ENCODE measurements at regions not wholly inside any gene's neighbourhood (a gene's known extent, or its start where the extent isn't known, plus 50 kb on each side); places are given as distances from the start of the nearest gene placed in this dataset.

DNA sequence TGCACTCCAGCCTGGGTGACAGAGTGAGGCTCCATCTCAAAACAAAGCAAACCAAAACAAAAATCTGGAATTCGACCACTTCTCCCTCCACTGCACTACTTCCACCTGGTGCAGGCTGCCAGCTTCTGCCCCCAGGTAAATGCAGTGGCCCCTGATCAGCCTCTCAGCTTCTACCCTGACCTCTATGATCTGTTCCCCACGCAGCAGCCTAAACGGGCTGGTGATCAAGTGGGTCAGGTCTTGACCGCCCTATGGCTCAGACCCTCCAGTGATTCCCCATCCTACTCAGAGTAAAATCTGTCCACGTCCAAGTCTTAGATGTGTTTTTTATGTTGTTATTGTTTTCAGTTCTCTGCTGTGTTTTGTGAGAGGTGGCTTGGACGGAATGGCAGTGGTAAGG is 163.9 kb downstream of the KCTD15 start:
- TF ChIP-seq, protein P1, sequence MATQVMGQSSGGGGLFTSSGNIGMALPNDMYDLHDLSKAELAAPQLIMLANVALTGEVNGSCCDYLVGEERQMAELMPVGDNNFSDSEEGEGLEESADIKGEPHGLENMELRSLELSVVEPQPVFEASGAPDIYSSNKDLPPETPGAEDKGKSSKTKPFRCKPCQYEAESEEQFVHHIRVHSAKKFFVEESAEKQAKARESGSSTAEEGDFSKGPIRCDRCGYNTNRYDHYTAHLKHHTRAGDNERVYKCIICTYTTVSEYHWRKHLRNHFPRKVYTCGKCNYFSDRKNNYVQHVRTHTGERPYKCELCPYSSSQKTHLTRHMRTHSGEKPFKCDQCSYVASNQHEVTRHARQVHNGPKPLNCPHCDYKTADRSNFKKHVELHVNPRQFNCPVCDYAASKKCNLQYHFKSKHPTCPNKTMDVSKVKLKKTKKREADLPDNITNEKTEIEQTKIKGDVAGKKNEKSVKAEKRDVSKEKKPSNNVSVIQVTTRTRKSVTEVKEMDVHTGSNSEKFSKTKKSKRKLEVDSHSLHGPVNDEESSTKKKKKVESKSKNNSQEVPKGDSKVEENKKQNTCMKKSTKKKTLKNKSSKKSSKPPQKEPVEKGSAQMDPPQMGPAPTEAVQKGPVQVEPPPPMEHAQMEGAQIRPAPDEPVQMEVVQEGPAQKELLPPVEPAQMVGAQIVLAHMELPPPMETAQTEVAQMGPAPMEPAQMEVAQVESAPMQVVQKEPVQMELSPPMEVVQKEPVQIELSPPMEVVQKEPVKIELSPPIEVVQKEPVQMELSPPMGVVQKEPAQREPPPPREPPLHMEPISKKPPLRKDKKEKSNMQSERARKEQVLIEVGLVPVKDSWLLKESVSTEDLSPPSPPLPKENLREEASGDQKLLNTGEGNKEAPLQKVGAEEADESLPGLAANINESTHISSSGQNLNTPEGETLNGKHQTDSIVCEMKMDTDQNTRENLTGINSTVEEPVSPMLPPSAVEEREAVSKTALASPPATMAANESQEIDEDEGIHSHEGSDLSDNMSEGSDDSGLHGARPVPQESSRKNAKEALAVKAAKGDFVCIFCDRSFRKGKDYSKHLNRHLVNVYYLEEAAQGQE (IDR thresholded peaks at IDR 0.05; ENCODE audit: insufficient read depth in 1 of 2, low read depth in 2 of 2, low read length in 1 of 2), result no peak
- TF ChIP-seq, protein P2, sequence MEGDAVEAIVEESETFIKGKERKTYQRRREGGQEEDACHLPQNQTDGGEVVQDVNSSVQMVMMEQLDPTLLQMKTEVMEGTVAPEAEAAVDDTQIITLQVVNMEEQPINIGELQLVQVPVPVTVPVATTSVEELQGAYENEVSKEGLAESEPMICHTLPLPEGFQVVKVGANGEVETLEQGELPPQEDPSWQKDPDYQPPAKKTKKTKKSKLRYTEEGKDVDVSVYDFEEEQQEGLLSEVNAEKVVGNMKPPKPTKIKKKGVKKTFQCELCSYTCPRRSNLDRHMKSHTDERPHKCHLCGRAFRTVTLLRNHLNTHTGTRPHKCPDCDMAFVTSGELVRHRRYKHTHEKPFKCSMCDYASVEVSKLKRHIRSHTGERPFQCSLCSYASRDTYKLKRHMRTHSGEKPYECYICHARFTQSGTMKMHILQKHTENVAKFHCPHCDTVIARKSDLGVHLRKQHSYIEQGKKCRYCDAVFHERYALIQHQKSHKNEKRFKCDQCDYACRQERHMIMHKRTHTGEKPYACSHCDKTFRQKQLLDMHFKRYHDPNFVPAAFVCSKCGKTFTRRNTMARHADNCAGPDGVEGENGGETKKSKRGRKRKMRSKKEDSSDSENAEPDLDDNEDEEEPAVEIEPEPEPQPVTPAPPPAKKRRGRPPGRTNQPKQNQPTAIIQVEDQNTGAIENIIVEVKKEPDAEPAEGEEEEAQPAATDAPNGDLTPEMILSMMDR (IDR thresholded peaks at IDR 0.05), result no peak
- TF ChIP-seq SIN3A (IDR thresholded peaks at IDR 0.05; ENCODE audit: borderline replicate concordance, insufficient read depth, low read depth, low read length), result no peak
- TF ChIP-seq POLR2AphosphoS5 (IDR thresholded peaks at IDR 0.05; ENCODE audit: low read depth, low read length), result no peak
